Gastroesophageal sphincter (tissue), 4 donors: ENCODE measurements at regions not wholly inside any gene's neighbourhood (a gene's known extent, or its start where the extent isn't known, plus 50 kb on each side); places are given as distances from the start of the nearest gene placed in this dataset.

Source experiments
- ATAC-seq: fragments of 150-250 bp; one replicate; pipeline ENCODE4 v1.9.1; 2016; ENCODE audit warnings: mild to moderate bottlenecking, moderate library complexity
- H3K27ac ChIP-seq, 4 donors: fragments of 200-600 bp; sonication (generic) in 3 of 4; 1 replicate in 3 of 4; 2 replicates in 1 of 4; pipeline ENCODE4 v1.5.1; 2016 to 2019
- H3K27me3 ChIP-seq: fragments of 200-600 bp; sonication (generic); one replicate; pipeline ENCODE4 v1.5.1; 2019
- H3K36me3 ChIP-seq, 2 donors: fragments of 200-600 bp; sonication (generic); one replicate each; pipeline ENCODE4 v1.5.1; 2019; ENCODE audit warnings: control low read depth in 1 of 2
- H3K4me1 ChIP-seq, 3 donors: fragments of 200-600 bp; sonication (generic); 1 replicate in 2 of 3; 2 replicates in 1 of 3; pipeline ENCODE4 v1.5.1; 2016 to 2019; ENCODE audit warnings: control low read depth in 2 of 3
- H3K4me3 ChIP-seq, 2 donors: fragments of 200-600 bp; sonication (generic); one replicate each; pipeline ENCODE4 v1.5.1; 2019; ENCODE audit warnings: mild to moderate bottlenecking in 1 of 2, moderate library complexity in 1 of 2
- H3K9me3 ChIP-seq, 3 donors: fragments of 200-600 bp; sonication (generic); one replicate each; pipeline ENCODE4 v1.5.1; 2017 to 2019; ENCODE audit warnings: control low read depth in 2 of 3
- CTCF ChIP-seq, 4 experiments: fragments of 200-600 bp in 2 of 4; fragments of 450-650 bp in 2 of 4; sonication (generic) in 1 of 4; IDR thresholded peaks; one replicate each; pipeline ENCODE4 v1.5.1; 2017 to 2019; ENCODE audit warnings: antibody characterized with exemption in 4 of 4, mild to moderate bottlenecking in 2 of 4, moderate library complexity in 2 of 4
- EP300 ChIP-seq: sonication (generic); formaldehyde crosslinking; IDR thresholded peaks from one replicate; pipeline ENCODE4 v1.6.1; 2017; ENCODE audit warnings: antibody characterized with exemption, mild to moderate bottlenecking
- POLR2A ChIP-seq, 2 donors: fragments of 450-650 bp; IDR thresholded peaks; one replicate each; pipeline ENCODE4 v1.6.1; 2017; ENCODE audit warnings: antibody characterized with exemption in 2 of 2, mild to moderate bottlenecking in 2 of 2, moderate library complexity in 1 of 2
- POLR2AphosphoS5 ChIP-seq: sonication (generic); formaldehyde crosslinking; IDR thresholded peaks from one replicate; pipeline ENCODE4 v1.6.1; 2017; ENCODE audit warnings: antibody characterized with exemption
- WGBS, 2 donors: methylation state at CpG; one replicate each; pipeline ENCODE4 v1.1.5; 2018; ENCODE audit warnings: low coverage in 1 of 2; 5-methylcytosine and 5-hydroxymethylcytosine counted together

DNA sequence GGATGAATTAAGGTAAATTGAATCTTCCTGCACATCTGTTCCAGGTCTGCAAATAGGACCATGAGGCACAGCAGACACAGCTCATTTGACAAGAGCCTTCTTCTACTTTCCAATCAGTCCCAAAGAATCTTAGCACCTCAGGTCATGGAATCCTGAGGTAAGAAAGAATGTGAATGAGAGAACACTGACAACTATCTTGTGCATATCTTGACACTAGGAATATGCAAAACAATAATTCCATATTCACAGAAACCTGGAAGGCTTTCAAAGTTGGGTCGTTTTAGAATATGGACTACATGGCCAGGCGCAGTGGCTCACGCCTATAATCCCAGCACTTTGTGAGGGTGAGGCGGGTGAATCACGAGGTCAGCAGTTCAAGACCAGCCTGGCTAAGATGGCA, 1009.4 kb upstream of the GOT2 start:
- no peak overlapping the region for H3K27ac ChIP-seq
- TF ChIP-seq POLR2A (IDR thresholded peaks at IDR 0.05) (no peak), POLR2AphosphoS5 (no peak), EP300 (no peak), CTCF (IDR thresholded peaks at IDR 0.05) (no peak)
- ATAC-seq: no peak
- H3K27me3 ChIP-seq: no peaks in the 10 kb centered on the region
- H3K4me1 ChIP-seq: no peaks in the 10 kb centered on the region
- 92 to 100% methylated on average over 1 to 5 of the region's 5 CpGs for WGBS, 2 donors
- H3K36me3 ChIP-seq: no peaks in the 10 kb centered on the region
- no peak overlapping the region for H3K4me3 ChIP-seq
- H3K9me3 ChIP-seq: no peaks in the 10 kb centered on the region

DNA sequence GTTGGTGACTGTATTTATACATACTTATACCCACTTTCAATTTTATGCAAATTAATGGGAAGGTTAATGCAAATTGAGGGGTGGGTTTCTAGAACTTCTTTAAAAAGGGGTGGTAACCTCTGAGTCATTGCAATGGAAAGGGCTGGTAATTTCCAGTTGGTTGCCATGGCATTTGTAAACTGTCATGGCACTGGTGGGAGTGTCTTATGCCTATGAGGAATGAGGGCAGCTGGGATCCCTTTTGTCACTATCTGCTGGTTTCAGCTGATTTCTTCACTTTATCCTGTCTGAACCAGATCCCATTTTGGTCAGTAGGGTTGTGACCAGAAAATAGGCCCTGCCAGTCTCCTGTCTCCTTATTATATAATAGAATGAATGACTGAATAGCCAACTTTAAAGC, 1006.7 kb upstream of the GOT2 start:
- no peaks in the 10 kb centered on the region for H3K36me3 ChIP-seq
- TF ChIP-seq CTCF (IDR thresholded peaks at IDR 0.05): no peak
- TF ChIP-seq POLR2A (IDR thresholded peaks at IDR 0.05): no peak
- no peak for TF ChIP-seq POLR2AphosphoS5
- TF ChIP-seq EP300: no peak
- H3K27me3 ChIP-seq: no peaks in the 10 kb centered on the region
- H3K9me3 ChIP-seq: no peaks in the 10 kb centered on the region
- no peak overlapping the region for H3K27ac ChIP-seq
- no peaks in the 10 kb centered on the region for H3K4me1 ChIP-seq
- H3K4me3 ChIP-seq: no peak overlapping the region
- ATAC-seq: no peak

DNA sequence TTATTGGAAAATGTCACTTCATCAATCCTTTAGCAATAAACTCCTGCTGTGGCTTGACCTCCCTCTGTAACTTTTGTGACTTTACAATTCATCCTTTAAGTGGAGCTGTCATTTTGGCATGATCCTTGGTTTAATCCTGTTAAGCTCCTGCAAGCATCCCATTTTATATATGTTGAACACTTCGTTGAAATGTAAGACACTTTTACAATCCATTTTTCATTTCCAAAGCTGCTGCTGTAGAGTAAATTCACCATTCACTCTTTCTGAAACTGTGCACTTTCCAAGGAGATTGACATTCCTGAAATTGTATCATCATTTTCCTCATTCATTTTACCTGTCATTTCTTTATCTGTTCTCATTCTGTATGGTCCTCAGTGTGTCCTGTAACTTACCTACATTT, 1003.2 kb upstream of the GOT2 start:
- Histone ChIP-seq H3K27me3 (no peaks in the 10 kb centered on the region), H3K9me3 (no peaks in the 10 kb centered on the region), H3K4me3 (no peak overlapping the region), H3K27ac (no peak overlapping the region), H3K4me1 (no peaks in the 10 kb centered on the region), H3K36me3 (no peaks in the 10 kb centered on the region)
- TF ChIP-seq POLR2A (IDR thresholded peaks at IDR 0.05): no peak
- TF ChIP-seq CTCF (IDR thresholded peaks at IDR 0.05): no peak
- TF ChIP-seq POLR2AphosphoS5: no peak
- TF ChIP-seq EP300: no peak
- WGBS, 2 donors: 20 to 23% methylated on average over 1 of the region's 1 CpG
- no peak for ATAC-seq

DNA sequence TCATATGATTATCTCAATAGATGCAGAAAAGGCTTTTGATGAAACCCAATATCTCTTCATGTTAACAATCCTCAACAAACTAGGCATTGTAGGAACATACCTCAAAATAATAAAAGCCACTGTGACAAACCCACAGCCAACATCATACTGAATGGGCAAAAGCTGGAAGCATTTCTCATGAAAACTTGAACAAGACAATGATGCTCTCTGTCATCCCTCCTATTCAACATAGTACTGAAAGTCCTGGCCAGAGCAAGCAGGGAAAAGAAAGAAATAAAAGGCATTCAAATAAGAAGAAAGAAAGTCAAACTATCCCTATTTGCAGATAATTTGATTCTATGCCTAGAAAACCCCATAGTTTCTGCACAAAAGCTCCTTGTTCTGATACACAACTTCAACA, 999.2 kb upstream of the GOT2 start:
- H3K9me3 ChIP-seq: peaks cover 0 to 10% (median 0%) of the 10 kb centered on the region in 3 donors
- TF ChIP-seq POLR2A (IDR thresholded peaks at IDR 0.05) (no peak), CTCF (IDR thresholded peaks at IDR 0.05) (no peak), POLR2AphosphoS5 (no peak), EP300 (no peak)
- H3K36me3 ChIP-seq: no peaks in the 10 kb centered on the region
- H3K4me1 ChIP-seq: no peaks in the 10 kb centered on the region
- ATAC-seq: no peak
- H3K27me3 ChIP-seq: no peaks in the 10 kb centered on the region
- no peak overlapping the region for H3K27ac ChIP-seq
- no peak overlapping the region for H3K4me3 ChIP-seq

DNA sequence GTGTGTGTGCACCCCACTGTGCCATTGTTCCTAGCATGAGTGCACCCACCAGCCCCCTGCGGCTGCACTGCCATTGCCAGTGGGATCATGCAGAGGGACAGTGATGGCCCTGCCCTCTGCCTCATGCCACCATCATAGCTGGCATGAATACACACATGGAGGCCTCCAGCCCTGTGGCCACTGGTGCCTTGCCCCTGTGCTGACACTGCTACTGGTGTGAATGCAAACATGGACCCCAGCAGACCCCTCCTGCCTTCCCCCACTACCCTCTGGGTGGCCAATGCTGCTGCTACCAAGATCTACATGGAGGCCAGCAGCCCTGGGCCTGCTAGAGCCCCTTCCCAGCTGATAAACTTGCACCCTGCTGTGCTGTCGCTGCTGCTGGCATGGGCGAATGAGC, 995.5 kb upstream of the GOT2 start:
- ATAC-seq: no peak

More for the DNA sequence above, 995.5 kb upstream of the GOT2 start:
- Histone ChIP-seq H3K4me1 (no peaks in the 10 kb centered on the region), H3K36me3 (no peaks in the 10 kb centered on the region), H3K27ac (no peak overlapping the region), H3K27me3 (no peaks in the 10 kb centered on the region), H3K4me3 (no peak overlapping the region), H3K9me3 (peaks cover 0 to 10% (median 0%) of the 10 kb centered on the region in 3 donors)
- WGBS, 2 donors: no CpG with 5 or more reads among the region's 3 CpGs
- no peak for TF ChIP-seq EP300
- no peak for TF ChIP-seq POLR2A (IDR thresholded peaks at IDR 0.05)
- TF ChIP-seq CTCF (IDR thresholded peaks at IDR 0.05): no peak
- TF ChIP-seq POLR2AphosphoS5: no peak
